IPS-18a (cell line): ENCODE measurements at regions not wholly inside any gene's neighbourhood (a gene's known extent, or its start where the extent isn't known, plus 50 kb on each side); places are given as distances from the start of the nearest gene placed in this dataset.

Experiments used
- H3K27ac ChIP-seq: one replicate; pipeline ENCODE4 v1.5.1; 2013; ENCODE audit warnings: low read length
- H3K27me3 ChIP-seq: one replicate; pipeline ENCODE4 v1.6.1; 2013; ENCODE audit warnings: mild to moderate bottlenecking, low read length; ENCODE audit not compliant: control insufficient read depth, insufficient read depth
- H3K36me3 ChIP-seq: one replicate; pipeline ENCODE4 v1.6.1; 2013; ENCODE audit warnings: low read depth, low read length; ENCODE audit not compliant: control insufficient read depth
- H3K4me1 ChIP-seq: one replicate; pipeline ENCODE4 v1.6.1; 2013; ENCODE audit warnings: low read depth, low read length; ENCODE audit not compliant: control insufficient read depth
- H3K4me3 ChIP-seq: one replicate; pipeline ENCODE4 v1.5.1; 2013; ENCODE audit warnings: low read length
- H3K9ac ChIP-seq: one replicate; pipeline ENCODE4 v1.6.1; 2013; ENCODE audit warnings: mild to moderate bottlenecking, low read length, moderate library complexity
- H3K9me3 ChIP-seq: one replicate; pipeline ENCODE4 v1.6.1; 2013; ENCODE audit warnings: low read depth, low read length; ENCODE audit not compliant: control insufficient read depth

DNA sequence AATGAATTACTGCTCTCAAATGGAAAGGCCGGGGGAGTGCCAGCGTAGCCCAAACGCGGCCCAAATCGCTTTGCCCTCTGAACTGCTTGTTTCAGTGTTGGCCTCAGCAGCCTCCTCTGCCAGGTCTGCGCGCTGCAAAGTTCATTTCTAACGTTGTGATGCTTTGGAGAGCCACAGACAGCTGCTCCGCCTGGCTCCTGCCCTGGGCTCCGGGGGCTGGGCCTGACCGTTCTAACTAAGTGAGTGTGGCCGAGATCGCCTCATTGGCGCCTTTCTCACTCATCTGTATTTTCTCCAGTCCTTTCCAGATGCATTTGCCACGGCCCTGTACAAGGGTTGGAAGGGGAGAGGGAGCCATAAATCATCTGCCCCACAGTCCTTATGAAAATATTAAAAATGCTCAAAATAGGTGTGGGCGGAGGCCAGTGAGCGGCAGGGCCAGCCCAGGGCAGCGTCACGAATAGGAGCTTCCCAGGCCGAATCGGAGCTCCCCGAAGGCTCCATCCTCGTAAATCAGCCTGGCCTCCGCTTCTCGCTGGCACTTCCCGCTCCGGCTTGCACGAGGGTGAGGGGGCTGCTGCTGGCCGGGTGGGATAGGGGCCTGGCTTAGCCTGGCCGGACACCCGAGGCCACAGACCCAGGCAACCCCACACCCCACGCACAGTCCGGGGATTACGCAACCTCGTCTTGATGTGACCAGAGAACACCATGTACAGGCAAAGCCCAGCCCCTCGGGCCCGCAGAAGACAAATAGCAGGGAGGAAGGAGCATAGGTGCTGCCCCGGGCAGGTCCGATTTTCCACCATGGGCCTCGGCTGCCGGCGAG is 196.6 kb upstream of the DIO3 start:
- Histone ChIP-seq H3K27ac (no peak overlapping the region), H3K4me3 (no peak overlapping the region), H3K27me3 (no peaks in the 10 kb centered on the region), H3K36me3 (no peaks in the 10 kb centered on the region), H3K9ac (no peak overlapping the region), H3K9me3 (no peaks in the 10 kb centered on the region), H3K4me1 (peaks cover 6% of the 10 kb centered on the region)

DNA sequence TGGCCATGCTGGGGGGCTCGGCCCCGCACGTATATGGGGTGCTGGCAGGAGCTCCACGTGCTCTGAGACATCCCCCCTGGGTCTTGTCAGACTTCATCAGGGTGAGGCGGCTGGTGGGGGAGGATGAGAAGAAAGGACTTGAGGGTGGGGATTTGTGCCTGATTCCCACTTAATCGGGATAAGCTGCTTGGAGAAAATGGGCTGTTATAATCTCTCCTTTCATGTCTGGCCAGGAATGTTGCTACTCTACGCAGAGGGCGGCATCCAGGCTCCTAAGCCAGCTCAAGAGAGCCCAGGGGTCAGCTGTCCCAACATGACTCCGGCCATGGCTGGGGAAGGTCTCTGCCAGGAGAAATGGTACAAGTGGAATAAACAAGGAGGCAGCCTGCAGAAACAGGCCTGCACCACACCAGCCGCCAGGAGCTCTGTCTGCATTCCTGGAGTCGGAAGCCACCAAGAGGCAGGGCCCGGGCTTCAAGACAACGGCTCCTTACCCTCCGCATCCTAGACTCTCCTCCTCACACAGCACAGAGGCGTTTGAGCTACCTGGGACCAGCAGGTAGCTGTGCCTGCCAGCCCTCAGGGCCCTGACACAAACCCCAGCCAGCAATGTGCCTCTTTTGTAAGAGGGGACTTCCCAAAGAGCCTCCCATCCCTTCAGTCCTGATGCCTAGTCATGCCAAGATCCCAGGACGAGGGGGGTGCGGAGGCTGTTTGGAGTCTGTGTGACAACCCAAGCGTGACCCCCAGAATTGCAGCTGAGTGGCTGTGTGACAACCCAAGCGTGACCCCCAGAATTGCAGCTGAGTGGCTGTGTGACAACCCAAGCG is 195.8 kb upstream of the DIO3 start:
- Histone ChIP-seq H3K27me3 (no peaks in the 10 kb centered on the region), H3K9ac (no peak overlapping the region), H3K27ac (no peak overlapping the region), H3K4me3 (no peak overlapping the region), H3K36me3 (no peaks in the 10 kb centered on the region), H3K9me3 (no peaks in the 10 kb centered on the region), H3K4me1 (peaks cover 6% of the 10 kb centered on the region)

DNA sequence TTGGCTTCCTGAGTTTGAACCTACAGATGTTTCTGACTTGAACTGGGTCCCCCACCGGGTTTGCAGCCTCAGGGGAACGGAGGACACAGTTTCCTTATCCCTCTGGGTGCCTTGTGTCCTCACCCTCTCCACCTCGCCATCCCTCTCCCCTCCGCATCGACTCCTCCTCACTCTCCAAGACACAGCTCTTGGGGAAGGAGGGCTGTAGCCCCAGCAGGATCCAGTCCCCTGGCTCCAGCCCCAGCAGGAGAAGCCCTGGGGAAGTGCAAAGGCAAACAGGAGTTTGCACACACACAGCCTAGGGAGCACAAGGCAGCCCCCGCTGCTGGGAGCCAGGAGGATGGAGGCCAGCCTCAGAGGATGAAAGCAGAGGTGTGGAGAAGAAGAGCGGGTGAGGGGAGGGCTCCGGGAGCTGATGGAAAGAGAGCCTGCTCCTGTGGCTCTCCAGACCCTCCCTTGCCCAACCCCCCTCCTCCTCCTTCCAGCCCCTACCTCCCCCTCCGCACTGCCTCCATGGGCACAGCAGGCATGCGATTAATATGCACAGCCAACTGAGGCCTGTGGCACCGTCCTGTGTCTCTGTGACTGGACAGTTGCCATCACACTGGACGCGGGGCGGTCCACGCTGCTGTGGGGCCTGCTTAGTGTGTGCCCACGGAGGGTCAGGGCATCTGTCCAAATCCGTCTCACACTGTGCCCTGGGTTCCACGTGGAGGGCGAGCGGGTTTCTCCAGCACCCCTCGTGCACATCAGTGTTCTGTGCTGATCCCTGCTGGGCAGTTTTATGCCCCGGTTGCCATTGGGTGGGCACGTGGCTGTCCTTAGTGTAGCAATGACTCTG is 193.7 kb upstream of the DIO3 start:
- no peak overlapping the region for H3K4me3 ChIP-seq
- H3K4me1 ChIP-seq, result peaks cover 6% of the 10 kb centered on the region
- no peaks in the 10 kb centered on the region for H3K27me3 ChIP-seq
- no peak overlapping the region for H3K9ac ChIP-seq
- H3K27ac ChIP-seq, result no peak overlapping the region
- H3K36me3 ChIP-seq, result no peaks in the 10 kb centered on the region
- H3K9me3 ChIP-seq, result no peaks in the 10 kb centered on the region

DNA sequence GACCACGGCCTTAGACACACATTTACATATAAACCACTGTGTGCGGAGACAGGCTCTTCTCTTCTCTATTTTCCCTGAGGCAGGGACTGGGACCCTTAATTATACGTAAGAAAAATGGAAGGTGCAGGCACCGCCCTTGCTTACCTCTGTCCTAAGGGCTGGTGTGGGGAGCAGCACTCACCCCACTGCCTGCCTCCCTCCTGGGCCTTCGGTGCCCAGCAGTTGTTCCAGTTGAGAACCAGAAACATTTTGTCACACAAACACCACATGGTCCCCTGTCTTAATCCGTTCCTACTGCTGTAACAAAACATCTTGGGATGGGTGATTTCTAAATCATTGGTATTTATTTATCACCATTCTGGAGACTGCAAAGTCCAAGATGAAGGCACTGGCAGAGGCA is 192.7 kb upstream of the DIO3 start:
- Histone ChIP-seq H3K27me3 (no peaks in the 10 kb centered on the region), H3K9ac (no peak overlapping the region)

DNA sequence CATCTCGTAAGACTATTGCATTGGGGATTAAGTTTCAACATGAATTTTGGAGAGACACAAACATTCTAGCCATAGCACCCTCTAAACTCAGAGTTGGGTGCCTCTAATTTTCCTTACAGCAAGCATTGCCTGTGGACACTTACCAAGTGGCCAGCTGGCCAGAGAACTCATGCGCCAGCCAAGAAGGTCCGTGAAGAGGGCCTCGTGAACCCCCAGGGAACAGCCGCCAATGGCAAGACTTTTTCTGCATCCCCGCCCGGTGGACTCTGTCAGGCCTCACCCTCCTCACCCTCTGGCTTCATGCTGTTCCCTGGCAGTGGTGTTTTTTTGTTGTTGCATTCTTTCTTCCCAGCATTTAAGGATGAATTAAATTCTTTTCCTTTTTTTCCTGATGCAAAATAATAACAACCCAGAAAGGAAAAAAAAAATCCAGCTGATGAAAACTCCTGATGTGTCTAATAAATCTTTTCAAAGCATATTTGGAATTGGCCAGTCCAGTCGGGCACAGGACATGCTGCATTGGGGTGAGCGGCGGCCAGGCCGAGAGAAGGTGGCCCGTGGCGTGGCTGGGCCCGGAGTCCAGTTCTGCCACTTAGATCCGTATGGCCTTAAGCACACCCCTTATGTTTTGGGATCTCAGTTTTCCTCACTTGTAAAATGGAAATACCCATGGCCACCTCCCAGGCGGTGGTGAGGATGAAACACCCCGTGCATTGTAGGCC is 191.9 kb upstream of the DIO3 start:
- peaks cover 6% of the 10 kb centered on the region for H3K4me1 ChIP-seq
- no peaks in the 10 kb centered on the region for H3K27me3 ChIP-seq
- H3K36me3 ChIP-seq, result no peaks in the 10 kb centered on the region
- H3K9ac ChIP-seq, result no peak overlapping the region
- H3K4me3 ChIP-seq, result no peak overlapping the region
- H3K27ac ChIP-seq, result no peak overlapping the region
- no peaks in the 10 kb centered on the region for H3K9me3 ChIP-seq

More for the DNA sequence above, 192.7 kb upstream of the DIO3 start:
- Histone ChIP-seq H3K4me3 (no peak overlapping the region), H3K27ac (no peak overlapping the region), H3K4me1 (peaks cover 6% of the 10 kb centered on the region), H3K36me3 (no peaks in the 10 kb centered on the region), H3K9me3 (no peaks in the 10 kb centered on the region)

DNA sequence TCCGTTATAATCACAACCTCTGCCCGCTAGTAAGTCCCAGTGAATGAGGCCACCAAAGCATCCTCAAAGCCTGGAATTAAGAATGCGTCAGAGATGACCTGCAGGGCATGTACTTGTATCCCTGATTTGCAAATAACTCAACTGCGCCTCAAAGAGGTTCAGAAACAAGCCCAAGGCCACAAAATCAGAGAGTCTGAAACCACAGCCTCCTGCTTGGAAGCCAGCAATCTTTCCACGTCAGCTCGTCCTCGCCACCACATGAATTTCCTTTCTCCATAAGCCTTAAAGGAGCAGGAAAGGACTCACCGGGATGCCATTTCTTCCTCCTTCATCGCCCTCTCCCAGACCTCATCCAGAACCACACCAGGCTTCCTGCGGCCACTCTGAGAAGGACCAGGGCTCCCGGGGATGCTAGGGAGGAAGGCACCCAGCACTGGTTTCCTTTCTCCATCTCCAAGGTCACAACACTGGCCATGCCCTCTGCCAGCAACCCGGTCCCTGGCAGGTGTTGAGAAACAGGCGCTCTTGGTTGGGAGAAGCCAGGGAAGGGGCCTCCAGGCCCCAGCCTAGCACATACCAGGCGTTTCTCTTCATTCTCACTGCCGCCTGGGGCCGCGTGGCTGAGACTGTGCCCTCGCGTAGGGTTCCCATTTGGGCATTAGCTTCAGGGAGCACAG is 191.2 kb upstream of the DIO3 start:
- no peaks in the 10 kb centered on the region for H3K27me3 ChIP-seq
- H3K4me1 ChIP-seq, result peaks cover 6% of the 10 kb centered on the region

DNA sequence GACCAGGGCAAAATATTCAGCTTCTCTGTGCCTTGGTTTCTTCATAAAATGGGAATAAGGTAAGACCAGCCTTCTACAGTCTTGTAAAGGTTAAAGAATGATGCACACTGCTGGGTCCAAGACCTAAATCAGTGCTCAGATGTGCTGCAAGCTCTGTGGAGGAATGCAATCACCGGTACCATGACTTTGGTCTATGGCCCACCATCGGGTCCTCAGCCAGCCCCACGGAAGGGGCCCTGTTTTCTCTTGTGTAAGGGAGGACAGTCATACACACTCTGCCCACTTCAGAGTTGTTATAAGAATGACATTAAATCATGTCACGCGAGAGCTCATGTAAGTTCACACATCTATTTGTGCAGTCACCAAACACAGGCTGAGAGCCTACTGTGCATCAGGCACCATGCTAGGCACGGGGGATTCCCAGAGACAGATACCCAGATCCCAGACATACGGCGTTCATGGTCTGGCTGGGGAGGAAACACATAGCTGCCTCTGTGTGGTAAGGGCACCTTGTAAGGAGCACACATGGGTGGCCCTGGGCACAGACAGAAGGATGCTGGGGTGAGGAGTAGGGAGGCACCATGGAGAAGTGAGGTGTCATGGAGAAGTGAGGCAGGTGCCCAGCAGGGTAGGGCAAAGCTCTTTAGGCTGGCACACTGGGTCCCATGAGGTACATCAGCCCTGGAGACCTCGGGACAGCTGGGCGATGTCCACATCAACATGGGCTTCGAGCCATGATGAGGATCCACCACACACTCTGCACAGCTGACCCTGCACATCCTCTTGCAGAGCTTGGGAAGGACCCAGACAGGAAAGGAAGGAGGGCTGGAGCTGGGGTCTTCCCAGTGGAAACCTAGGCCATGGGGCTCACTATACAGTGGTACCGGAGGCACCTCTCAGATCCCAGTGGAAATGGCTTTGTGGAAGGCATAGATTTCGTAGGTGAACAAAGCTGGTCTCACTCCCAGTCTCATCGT is 190.4 kb upstream of the DIO3 start:
- Histone ChIP-seq H3K27me3 (no peaks in the 10 kb centered on the region), H3K9ac (no peak overlapping the region), H3K9me3 (no peaks in the 10 kb centered on the region), H3K36me3 (no peaks in the 10 kb centered on the region), H3K27ac (no peak overlapping the region), H3K4me3 (no peak overlapping the region), H3K4me1 (peaks cover 6% of the 10 kb centered on the region)

More for the DNA sequence above, 191.2 kb upstream of the DIO3 start:
- Histone ChIP-seq H3K9me3 (no peaks in the 10 kb centered on the region), H3K4me3 (no peak overlapping the region), H3K9ac (no peak overlapping the region), H3K27ac (no peak overlapping the region), H3K36me3 (no peaks in the 10 kb centered on the region)

DNA sequence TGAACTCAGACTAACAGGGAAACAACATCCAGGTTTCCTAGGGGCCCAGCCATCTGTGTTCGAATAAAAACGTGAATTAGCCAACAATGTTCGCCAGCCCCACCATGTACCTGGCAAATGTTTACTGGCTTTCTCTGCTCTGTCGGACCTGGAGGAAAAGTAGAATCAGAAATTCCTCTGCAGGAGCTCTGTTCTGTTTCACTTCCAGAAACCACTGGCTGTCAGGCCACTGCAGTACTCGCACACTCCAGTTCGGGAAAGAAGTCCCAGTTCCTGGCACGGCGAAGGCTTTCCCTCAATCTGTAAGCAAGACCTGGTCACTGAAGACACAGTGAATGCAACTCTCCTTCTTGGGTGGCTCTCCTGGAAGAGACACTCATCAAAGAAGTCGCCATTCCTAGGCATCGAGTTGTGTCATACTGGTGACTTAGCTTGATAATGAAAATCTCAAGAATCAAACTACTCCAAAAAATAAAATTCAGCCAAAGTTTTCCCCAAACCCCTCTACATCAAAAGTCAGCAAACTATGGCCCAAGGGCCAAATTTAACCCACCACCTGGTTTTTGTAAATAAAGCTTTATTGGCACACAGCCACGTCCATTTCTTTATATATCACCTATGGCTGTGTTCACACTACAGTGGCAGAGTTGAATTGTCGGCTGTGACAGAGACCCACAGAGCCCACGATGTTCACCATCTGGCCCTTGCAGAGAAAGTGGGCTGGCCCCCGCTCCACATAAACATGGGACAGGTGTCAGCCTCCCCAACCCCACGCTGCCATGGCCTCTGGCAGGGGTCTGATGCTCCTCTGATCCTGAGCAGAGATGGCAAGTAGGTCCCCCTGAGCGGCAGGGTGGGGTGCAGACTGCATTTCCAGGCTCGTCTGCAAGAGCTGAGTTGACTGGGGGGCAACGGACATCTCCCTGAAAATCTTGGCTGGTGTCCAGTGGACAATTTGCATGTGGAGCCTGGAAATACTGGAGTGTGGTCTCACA is 189.2 kb upstream of the DIO3 start:
- Histone ChIP-seq H3K4me1 (peaks cover 4% of the 10 kb centered on the region), H3K9ac (no peak overlapping the region), H3K27ac (no peak overlapping the region)

DNA sequence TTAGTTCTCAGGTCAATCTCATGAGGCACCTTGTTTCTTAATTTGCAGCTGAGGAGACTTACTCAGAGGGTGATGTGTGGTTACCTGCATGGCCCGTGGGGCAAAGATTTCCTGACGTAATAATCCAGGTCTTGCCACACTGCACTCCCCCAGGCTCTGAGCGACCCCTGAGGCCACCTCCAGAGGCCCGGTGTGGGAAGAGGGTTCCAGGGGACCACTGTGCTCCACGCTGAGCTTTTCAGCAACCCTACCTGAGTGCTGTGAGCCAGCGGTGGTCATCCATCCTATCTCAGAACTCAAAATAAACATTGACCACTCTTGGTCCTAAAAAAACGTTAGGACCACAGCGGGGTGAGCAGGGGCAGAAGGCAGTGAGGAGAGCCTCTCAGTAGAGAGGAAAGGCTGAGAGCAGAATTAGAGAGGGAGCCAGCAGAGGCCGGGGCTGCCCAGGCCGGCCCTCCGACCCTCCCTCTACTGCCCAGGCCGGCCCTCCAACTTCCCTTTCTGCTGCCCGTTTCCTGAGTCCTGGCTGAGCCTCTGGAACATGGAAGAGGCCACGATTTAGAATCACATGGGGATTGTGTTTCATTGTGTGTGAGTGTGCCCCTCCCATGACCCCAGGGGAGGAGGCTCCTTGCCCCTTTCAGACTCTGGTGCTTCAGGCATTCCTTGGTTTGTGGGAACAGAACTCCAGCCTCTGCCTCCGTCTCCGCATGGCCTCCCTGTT is 188.2 kb upstream of the DIO3 start:
- H3K4me3 ChIP-seq, result no peak overlapping the region
- H3K9me3 ChIP-seq, result no peaks in the 10 kb centered on the region
- no peak overlapping the region for H3K9ac ChIP-seq
- H3K4me1 ChIP-seq, result no peaks in the 10 kb centered on the region
- H3K27ac ChIP-seq, result no peak overlapping the region
- no peaks in the 10 kb centered on the region for H3K27me3 ChIP-seq
- no peaks in the 10 kb centered on the region for H3K36me3 ChIP-seq

More for the DNA sequence above, 189.2 kb upstream of the DIO3 start:
- Histone ChIP-seq H3K36me3 (no peaks in the 10 kb centered on the region), H3K27me3 (no peaks in the 10 kb centered on the region), H3K9me3 (no peaks in the 10 kb centered on the region), H3K4me3 (no peak overlapping the region)
